ENCODE measurements at regions not wholly inside any gene's neighbourhood (a gene's known extent, or its start where the extent isn't known, plus 50 kb on each side); places are given as distances from the start of the nearest gene placed in this dataset.
A peak's percentile ranks its signal among the peaks of the same experiment; 100 is the strongest.

DNA sequence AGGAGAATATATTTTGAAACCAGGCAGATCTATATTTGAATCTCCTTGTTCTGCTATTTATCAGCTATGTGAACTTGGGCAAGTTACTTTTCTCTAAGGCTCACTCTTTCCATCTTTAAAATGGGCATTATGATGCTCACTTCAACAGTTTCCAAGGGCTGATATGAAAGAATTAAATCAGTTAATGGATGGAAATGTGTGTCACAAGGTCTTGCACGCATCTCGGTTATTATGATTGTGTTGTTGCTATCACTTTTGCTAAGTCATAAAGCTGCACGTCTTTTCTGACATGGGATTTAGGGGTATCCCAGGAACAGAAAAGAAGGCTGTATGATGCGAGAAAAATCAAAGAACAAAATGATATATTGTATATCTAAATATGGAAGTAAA is 721.5 kb upstream of the TBX3 start:
- Histone ChIP-seq H3K4me2 (ENCODE audit: extremely low read depth, insufficient read depth, low read length) (no peak overlapping the region), H3K27me3 (ENCODE audit: control insufficient read depth, insufficient read depth, low read length) (no peaks in the 10 kb centered on the region), H3K79me2 (ENCODE audit: control insufficient read depth, insufficient read depth, low read length) (no peaks in the 10 kb centered on the region), H3K4me3 (replicated peaks in 1 of 4; ENCODE audit: control extremely low read depth in 1 of 4, insufficient read depth in 1 of 4, low read depth in 3 of 4, low read length in 4 of 4) (no peak overlapping the region), H3K9ac (ENCODE audit: insufficient read depth, low read length) (no peak overlapping the region), H3K9me3 (ENCODE audit: control insufficient read depth, insufficient read depth, low read depth, low read length) (no peaks in the 10 kb centered on the region), H3K36me3 (ENCODE audit: control insufficient read depth, insufficient read depth, low read length) (no peaks in the 10 kb centered on the region), H4K20me1 (ENCODE audit: control insufficient read depth, extremely low read depth, insufficient read depth, low read length) (no peaks in the 10 kb centered on the region), H3K27ac (ENCODE audit: insufficient read depth, low read length) (no peak overlapping the region), H2AFZ (ENCODE audit: low read length) (no peak overlapping the region), H3K4me1 (ENCODE audit: control insufficient read depth, extremely low read depth, insufficient read depth, low read length) (peaks cover 6% of the 10 kb centered on the region)
- no peak for DNase-seq (ENCODE audit: low read depth in 2 of 2)
- TF ChIP-seq EZH2 (IDR thresholded peaks at IDR 0.05; ENCODE audit: low read length, missing control alignments), result no peak
- TF ChIP-seq, protein P1, sequence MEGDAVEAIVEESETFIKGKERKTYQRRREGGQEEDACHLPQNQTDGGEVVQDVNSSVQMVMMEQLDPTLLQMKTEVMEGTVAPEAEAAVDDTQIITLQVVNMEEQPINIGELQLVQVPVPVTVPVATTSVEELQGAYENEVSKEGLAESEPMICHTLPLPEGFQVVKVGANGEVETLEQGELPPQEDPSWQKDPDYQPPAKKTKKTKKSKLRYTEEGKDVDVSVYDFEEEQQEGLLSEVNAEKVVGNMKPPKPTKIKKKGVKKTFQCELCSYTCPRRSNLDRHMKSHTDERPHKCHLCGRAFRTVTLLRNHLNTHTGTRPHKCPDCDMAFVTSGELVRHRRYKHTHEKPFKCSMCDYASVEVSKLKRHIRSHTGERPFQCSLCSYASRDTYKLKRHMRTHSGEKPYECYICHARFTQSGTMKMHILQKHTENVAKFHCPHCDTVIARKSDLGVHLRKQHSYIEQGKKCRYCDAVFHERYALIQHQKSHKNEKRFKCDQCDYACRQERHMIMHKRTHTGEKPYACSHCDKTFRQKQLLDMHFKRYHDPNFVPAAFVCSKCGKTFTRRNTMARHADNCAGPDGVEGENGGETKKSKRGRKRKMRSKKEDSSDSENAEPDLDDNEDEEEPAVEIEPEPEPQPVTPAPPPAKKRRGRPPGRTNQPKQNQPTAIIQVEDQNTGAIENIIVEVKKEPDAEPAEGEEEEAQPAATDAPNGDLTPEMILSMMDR (conservative IDR thresholded peaks at IDR 0.05 in 1 of 2, IDR thresholded peaks at IDR 0.05 in 1 of 2; ENCODE audit: low read depth in 1 of 2, low read length in 2 of 2), result no peak

DNA sequence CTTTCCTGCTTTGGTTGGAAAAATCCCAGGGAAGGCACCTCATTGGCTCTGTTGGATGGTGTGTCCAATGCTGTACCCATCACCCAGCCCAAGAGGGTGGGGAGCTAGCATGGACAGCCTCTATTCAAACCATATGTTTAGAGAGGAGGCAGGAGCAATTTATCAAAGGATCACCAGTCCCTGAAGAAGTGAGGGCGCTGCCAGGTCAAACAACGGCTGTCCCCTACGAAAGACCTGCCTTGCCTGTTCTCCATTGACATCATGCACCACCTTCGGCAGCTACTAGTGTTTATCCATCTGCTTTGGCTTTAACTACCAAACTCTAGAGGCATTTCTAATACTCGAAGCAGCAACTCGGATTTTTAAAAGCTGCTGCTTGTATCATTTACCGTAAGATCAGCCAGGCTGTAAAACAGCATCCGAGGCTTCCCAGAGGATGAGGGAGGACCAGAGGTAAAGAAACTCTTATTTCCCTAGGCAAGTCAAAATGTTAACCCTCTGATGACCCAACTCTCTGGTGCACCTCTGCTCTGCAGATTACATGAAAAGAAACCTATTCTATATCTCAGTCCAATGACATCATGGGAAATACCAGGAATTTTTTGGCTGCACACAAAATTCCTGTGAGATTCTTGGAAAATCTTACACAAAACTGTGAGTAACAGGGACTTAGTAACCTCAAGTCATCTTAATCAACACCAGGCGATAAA is 720.9 kb upstream of the TBX3 start:
- no peaks in the 10 kb centered on the region for H3K9me3 ChIP-seq (ENCODE audit: control insufficient read depth, insufficient read depth, low read depth, low read length)
- H3K27ac ChIP-seq (ENCODE audit: insufficient read depth, low read length), result peak overlapping the region; percentile 72
- peaks cover 6% of the 10 kb centered on the region for H3K4me1 ChIP-seq (ENCODE audit: control insufficient read depth, extremely low read depth, insufficient read depth, low read length)
- no peaks in the 10 kb centered on the region for H3K79me2 ChIP-seq (ENCODE audit: control insufficient read depth, insufficient read depth, low read length)
- peak overlapping the region; percentile 7 for H2AFZ ChIP-seq (ENCODE audit: low read length)
- no peak overlapping the region for H3K4me3 ChIP-seq (replicated peaks in 1 of 4; ENCODE audit: control extremely low read depth in 1 of 4, insufficient read depth in 1 of 4, low read depth in 3 of 4, low read length in 4 of 4)
- no peak for TF ChIP-seq EZH2 (IDR thresholded peaks at IDR 0.05; ENCODE audit: low read length, missing control alignments)
- TF ChIP-seq, protein P1 (conservative IDR thresholded peaks at IDR 0.05 in 1 of 2, IDR thresholded peaks at IDR 0.05 in 1 of 2; ENCODE audit: low read depth in 1 of 2, low read length in 2 of 2), result no peak
- peak; percentile 51 to 94 for DNase-seq (ENCODE audit: low read depth in 2 of 2)
- no peak overlapping the region for H3K9ac ChIP-seq (ENCODE audit: insufficient read depth, low read length)
- H3K36me3 ChIP-seq (ENCODE audit: control insufficient read depth, insufficient read depth, low read length), result no peaks in the 10 kb centered on the region
- no peaks in the 10 kb centered on the region for H4K20me1 ChIP-seq (ENCODE audit: control insufficient read depth, extremely low read depth, insufficient read depth, low read length)
- H3K4me2 ChIP-seq (ENCODE audit: extremely low read depth, insufficient read depth, low read length), result peak overlapping the region; percentile 63
- H3K27me3 ChIP-seq (ENCODE audit: control insufficient read depth, insufficient read depth, low read length), result no peaks in the 10 kb centered on the region

DNA sequence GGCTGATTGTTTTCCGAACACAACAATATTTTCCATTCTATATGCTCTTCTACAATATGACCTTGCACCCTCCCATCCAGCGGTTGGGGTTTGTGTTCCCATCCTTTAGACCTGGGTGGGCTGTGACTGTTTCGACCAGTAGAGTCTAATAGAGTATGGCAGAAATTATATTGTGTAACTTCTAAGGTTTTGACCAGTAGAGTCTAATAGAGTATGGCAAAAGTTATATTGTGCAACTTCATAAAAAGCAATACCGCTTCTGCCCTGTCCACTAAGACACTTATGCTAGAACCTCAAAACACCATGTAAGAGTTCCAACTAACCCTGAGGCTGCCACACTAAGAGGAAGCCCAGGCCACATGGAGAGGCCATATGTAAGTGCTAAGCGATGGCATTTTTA is 719.7 kb upstream of the TBX3 start:
- Histone ChIP-seq H3K9me3 (ENCODE audit: control insufficient read depth, insufficient read depth, low read depth, low read length) (no peaks in the 10 kb centered on the region), H4K20me1 (ENCODE audit: control insufficient read depth, extremely low read depth, insufficient read depth, low read length) (no peaks in the 10 kb centered on the region), H2AFZ (ENCODE audit: low read length) (no peak overlapping the region), H3K4me2 (ENCODE audit: extremely low read depth, insufficient read depth, low read length) (no peak overlapping the region), H3K27me3 (ENCODE audit: control insufficient read depth, insufficient read depth, low read length) (no peaks in the 10 kb centered on the region), H3K4me3 (replicated peaks in 1 of 4; ENCODE audit: control extremely low read depth in 1 of 4, insufficient read depth in 1 of 4, low read depth in 3 of 4, low read length in 4 of 4) (no peak overlapping the region), H3K9ac (ENCODE audit: insufficient read depth, low read length) (no peak overlapping the region), H3K36me3 (ENCODE audit: control insufficient read depth, insufficient read depth, low read length) (no peaks in the 10 kb centered on the region), H3K27ac (ENCODE audit: insufficient read depth, low read length) (no peak overlapping the region), H3K4me1 (ENCODE audit: control insufficient read depth, extremely low read depth, insufficient read depth, low read length) (peaks cover 6% of the 10 kb centered on the region), H3K79me2 (ENCODE audit: control insufficient read depth, insufficient read depth, low read length) (no peaks in the 10 kb centered on the region)
- TF ChIP-seq, protein P1 (conservative IDR thresholded peaks at IDR 0.05 in 1 of 2, IDR thresholded peaks at IDR 0.05 in 1 of 2; ENCODE audit: low read depth in 1 of 2, low read length in 2 of 2), result no peak
- TF ChIP-seq EZH2 (IDR thresholded peaks at IDR 0.05; ENCODE audit: low read length, missing control alignments), result no peak
- no peak for DNase-seq (ENCODE audit: low read depth in 2 of 2)

Data from fibroblast of lung (primary cell).